Stimulated activated CD8-positive, alpha-beta memory T cell treated with anti-CD3 and anti-CD28 coated beads, Interleukin-4, amount 100 ng/mL, for 1 hour (primary cell): ENCODE measurements at regions not wholly inside any gene's neighbourhood (a gene's known extent, or its start where the extent isn't known, plus 50 kb on each side); places are given as distances from the start of the nearest gene placed in this dataset.

ENCODE experiments used
- DNase-seq, 2 donors: peaks; one replicate each; pipeline ENCODE4 v3.0.0-alpha.2; 2020; ENCODE audit warnings: low read depth in 2 of 2, low spot score in 1 of 2

GRCh38 chr3:177525987-177526712 lies 328.9 kb upstream of the TBL1XR1 start:
- no peak for DNase-seq

GRCh38 chr3:177527182-177527581 lies 329.9 kb upstream of the TBL1XR1 start:
- no peak for DNase-seq

GRCh38 chr3:177528306-177529070 lies 331.2 kb upstream of the TBL1XR1 start:
- no peak for DNase-seq

GRCh38 chr3:177529071-177529550 lies 331.8 kb upstream of the TBL1XR1 start:
- no peak for DNase-seq

- no peak for DNase-seq
Observed at GRCh38 chr3:177529716-177530335, 332.5 kb upstream of the TBL1XR1 start.

- DNase-seq: no peak
Observed at GRCh38 chr3:177530908-177531307, 333.6 kb upstream of the TBL1XR1 start.

- no peak for DNase-seq
Observed at GRCh38 chr3:177536873-177537272, 339.6 kb upstream of the TBL1XR1 start.

GRCh38 chr3:177537612-177538011 lies 340.3 kb upstream of the TBL1XR1 start:
- DNase-seq: no peak

GRCh38 chr3:177538048-177538749 lies 340.9 kb upstream of the TBL1XR1 start:
- no peak for DNase-seq

GRCh38 chr3:177538750-177539730 lies 341.8 kb upstream of the TBL1XR1 start:
- DNase-seq: no peak

GRCh38 chr3:177541541-177541940 lies 344.3 kb upstream of the TBL1XR1 start:
- DNase-seq: no peak

GRCh38 chr3:177545964-177546363 lies 348.7 kb upstream of the TBL1XR1 start:
- no peak for DNase-seq

- DNase-seq: no peak
Observed at GRCh38 chr3:177547711-177548350, 350.5 kb upstream of the TBL1XR1 start.

- no peak for DNase-seq
Observed at GRCh38 chr3:177550667-177551066, 353.4 kb upstream of the TBL1XR1 start.

GRCh38 chr3:177551431-177551836 lies 354.2 kb upstream of the TBL1XR1 start:
- no peak for DNase-seq

GRCh38 chr3:177552051-177552450 lies 354.8 kb upstream of the TBL1XR1 start:
- no peak for DNase-seq

GRCh38 chr3:177553012-177553411 lies 355.7 kb upstream of the TBL1XR1 start:
- DNase-seq: no peak

GRCh38 chr3:177553579-177553978 lies 356.3 kb upstream of the TBL1XR1 start:
- no peak for DNase-seq

- no peak for DNase-seq
Observed at GRCh38 chr3:177554895-177555759, 357.8 kb upstream of the TBL1XR1 start.
